ENCODE measurements at regions not wholly inside any gene's neighbourhood (a gene's known extent, or its start where the extent isn't known, plus 50 kb on each side); places are given as distances from the start of the nearest gene placed in this dataset.

DNA sequence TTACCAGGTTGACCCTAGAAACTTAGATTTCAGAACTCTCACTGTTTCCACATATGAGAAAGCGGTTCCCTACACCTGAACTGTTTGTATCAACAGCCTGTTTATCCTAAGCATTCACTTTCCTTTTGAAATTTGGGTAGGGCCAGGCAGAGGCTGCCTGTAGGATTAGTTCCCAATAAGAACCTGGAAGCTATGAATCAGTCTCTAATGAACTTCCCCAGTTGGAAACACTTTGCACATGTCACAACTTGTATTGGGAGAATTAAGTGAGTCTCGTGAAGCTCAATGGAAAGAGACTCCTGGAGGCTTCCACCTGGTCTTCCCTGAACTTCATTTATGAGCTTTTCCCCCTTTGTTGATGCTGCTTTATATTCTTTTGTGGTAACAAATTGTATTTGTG, 486.6 kb upstream of the HS6ST1 start:
- intact Hi-C loops (cut with micrococcal nuclease; ENCODE audit: unreplicated experiment), result no loop called here
- TF ChIP-seq, protein P1, sequence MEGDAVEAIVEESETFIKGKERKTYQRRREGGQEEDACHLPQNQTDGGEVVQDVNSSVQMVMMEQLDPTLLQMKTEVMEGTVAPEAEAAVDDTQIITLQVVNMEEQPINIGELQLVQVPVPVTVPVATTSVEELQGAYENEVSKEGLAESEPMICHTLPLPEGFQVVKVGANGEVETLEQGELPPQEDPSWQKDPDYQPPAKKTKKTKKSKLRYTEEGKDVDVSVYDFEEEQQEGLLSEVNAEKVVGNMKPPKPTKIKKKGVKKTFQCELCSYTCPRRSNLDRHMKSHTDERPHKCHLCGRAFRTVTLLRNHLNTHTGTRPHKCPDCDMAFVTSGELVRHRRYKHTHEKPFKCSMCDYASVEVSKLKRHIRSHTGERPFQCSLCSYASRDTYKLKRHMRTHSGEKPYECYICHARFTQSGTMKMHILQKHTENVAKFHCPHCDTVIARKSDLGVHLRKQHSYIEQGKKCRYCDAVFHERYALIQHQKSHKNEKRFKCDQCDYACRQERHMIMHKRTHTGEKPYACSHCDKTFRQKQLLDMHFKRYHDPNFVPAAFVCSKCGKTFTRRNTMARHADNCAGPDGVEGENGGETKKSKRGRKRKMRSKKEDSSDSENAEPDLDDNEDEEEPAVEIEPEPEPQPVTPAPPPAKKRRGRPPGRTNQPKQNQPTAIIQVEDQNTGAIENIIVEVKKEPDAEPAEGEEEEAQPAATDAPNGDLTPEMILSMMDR (conservative IDR thresholded peaks at IDR 0.05; ENCODE audit: low read depth, low read length), result no peak
- no peak for TF ChIP-seq EZH2 (IDR thresholded peaks at IDR 0.05; ENCODE audit: borderline replicate concordance, low read depth, low read length, poor library complexity, severe bottlenecking)
- no peaks in the 10 kb centered on the region for H3K36me3 ChIP-seq (ENCODE audit: insufficient read depth, low read length, poor library complexity, severe bottlenecking)
- H3K4me3 ChIP-seq (ENCODE audit: low read depth, low read length, poor library complexity, severe bottlenecking), result no peak overlapping the region
- H3K27ac ChIP-seq (ENCODE audit: low read depth, low read length, poor library complexity, severe bottlenecking), result no peak overlapping the region
- CTCF ChIA-PET, result no interaction called here
- POLR2A ChIA-PET (ENCODE audit: low non-redundant PET), result no interaction called here
- BruUV-seq (replicated peaks), result no TSS peak
- H3K27me3 ChIP-seq (replicated peaks; ENCODE audit: insufficient read depth, low read depth, low read length, poor library complexity), result no peaks in the 10 kb centered on the region
- H3K4me1 ChIP-seq (ENCODE audit: insufficient read depth, low read length, poor library complexity, severe bottlenecking), result no peaks in the 10 kb centered on the region
- H3K9me3 ChIP-seq (ENCODE audit: low read depth, low read length, poor library complexity, severe bottlenecking), result no peaks in the 10 kb centered on the region
- DNase-seq (ENCODE audit: low spot score), result no peak

GRCh38 chr2:128805918-128806317, 487.2 kb upstream of the HS6ST1 start:
- Histone ChIP-seq H3K4me3 (ENCODE audit: low read depth, low read length, poor library complexity, severe bottlenecking) (no peak overlapping the region), H3K27me3 (replicated peaks; ENCODE audit: insufficient read depth, low read depth, low read length, poor library complexity) (no peaks in the 10 kb centered on the region), H3K36me3 (ENCODE audit: insufficient read depth, low read length, poor library complexity, severe bottlenecking) (no peaks in the 10 kb centered on the region), H3K27ac (ENCODE audit: low read depth, low read length, poor library complexity, severe bottlenecking) (no peak overlapping the region), H3K9me3 (ENCODE audit: low read depth, low read length, poor library complexity, severe bottlenecking) (no peaks in the 10 kb centered on the region), H3K4me1 (ENCODE audit: insufficient read depth, low read length, poor library complexity, severe bottlenecking) (no peaks in the 10 kb centered on the region)
- DNase-seq (ENCODE audit: low spot score), result no peak
- TF ChIP-seq EZH2 (IDR thresholded peaks at IDR 0.05; ENCODE audit: borderline replicate concordance, low read depth, low read length, poor library complexity, severe bottlenecking), result no peak
- no TSS peak for BruUV-seq (replicated peaks)
- intact Hi-C loops (cut with micrococcal nuclease; ENCODE audit: unreplicated experiment), result no loop called here
- CTCF ChIA-PET, result no interaction called here
- POLR2A ChIA-PET (ENCODE audit: low non-redundant PET), result no interaction called here

GRCh38 chr2:128807317-128807716, 488.6 kb upstream of the HS6ST1 start:
- BruUV-seq (replicated peaks), result no TSS peak
- no peak overlapping the region for H3K4me3 ChIP-seq (ENCODE audit: low read depth, low read length, poor library complexity, severe bottlenecking)
- H3K9me3 ChIP-seq (ENCODE audit: low read depth, low read length, poor library complexity, severe bottlenecking), result no peaks in the 10 kb centered on the region
- DNase-seq (ENCODE audit: low spot score), result no peak
- H3K36me3 ChIP-seq (ENCODE audit: insufficient read depth, low read length, poor library complexity, severe bottlenecking), result no peaks in the 10 kb centered on the region
- intact Hi-C loops (cut with micrococcal nuclease; ENCODE audit: unreplicated experiment), result no loop called here
- no peaks in the 10 kb centered on the region for H3K4me1 ChIP-seq (ENCODE audit: insufficient read depth, low read length, poor library complexity, severe bottlenecking)
- POLR2A ChIA-PET (ENCODE audit: low non-redundant PET), result no interaction called here
- H3K27ac ChIP-seq (ENCODE audit: low read depth, low read length, poor library complexity, severe bottlenecking), result no peak overlapping the region
- TF ChIP-seq, protein P1 (conservative IDR thresholded peaks at IDR 0.05; ENCODE audit: low read depth, low read length), result no peak
- TF ChIP-seq EZH2 (IDR thresholded peaks at IDR 0.05; ENCODE audit: borderline replicate concordance, low read depth, low read length, poor library complexity, severe bottlenecking), result no peak
- CTCF ChIA-PET, result no interaction called here
- no peaks in the 10 kb centered on the region for H3K27me3 ChIP-seq (replicated peaks; ENCODE audit: insufficient read depth, low read depth, low read length, poor library complexity)

DNA sequence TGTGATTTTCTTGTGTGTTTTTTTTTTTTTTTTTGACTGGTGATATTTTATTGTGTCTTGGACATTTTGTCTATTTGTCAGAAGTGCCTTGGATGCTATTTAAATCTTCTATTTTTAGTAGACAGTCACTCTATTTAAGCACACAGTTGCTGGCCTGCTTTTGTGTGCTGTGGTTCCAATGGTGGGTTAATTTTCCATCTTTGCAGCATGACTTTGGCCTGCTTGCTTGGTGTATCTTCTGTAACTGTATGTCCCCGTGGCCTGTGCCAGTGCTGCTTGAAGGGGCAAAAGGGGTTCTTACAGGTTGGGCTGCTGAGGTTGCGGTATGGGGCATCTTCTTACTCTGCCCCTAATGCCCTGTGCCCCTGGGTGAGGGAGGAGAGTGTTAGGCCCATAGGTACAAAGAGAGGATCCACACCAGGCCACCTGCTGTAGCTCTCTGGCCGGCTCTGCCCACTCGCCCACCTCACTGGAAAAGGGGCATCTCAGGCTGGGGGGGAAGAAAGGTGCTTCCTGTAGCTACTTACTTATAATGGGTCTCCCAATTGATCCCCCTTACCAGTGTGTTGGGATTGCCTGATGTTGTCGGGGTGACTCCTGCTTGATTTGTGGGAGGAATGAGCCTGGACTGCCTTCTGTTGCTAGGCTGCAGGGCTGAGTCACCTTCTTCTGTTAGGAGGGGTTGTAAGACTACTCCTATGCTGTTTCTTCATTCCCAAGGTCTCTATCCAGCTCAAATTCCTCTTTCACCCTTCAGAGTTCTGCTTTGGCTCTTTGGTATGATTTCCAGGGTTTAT, 490.0 kb upstream of the HS6ST1 start:
- CTCF ChIA-PET, result no interaction called here
- DNase-seq (ENCODE audit: low spot score), result no peak
- POLR2A ChIA-PET (ENCODE audit: low non-redundant PET), result no interaction called here
- TF ChIP-seq, protein P1 (conservative IDR thresholded peaks at IDR 0.05; ENCODE audit: low read depth, low read length), result no peak
- TF ChIP-seq EZH2 (IDR thresholded peaks at IDR 0.05; ENCODE audit: borderline replicate concordance, low read depth, low read length, poor library complexity, severe bottlenecking), result no peak
- intact Hi-C loops (cut with micrococcal nuclease; ENCODE audit: unreplicated experiment), result no loop called here
- no peaks in the 10 kb centered on the region for H3K36me3 ChIP-seq (ENCODE audit: insufficient read depth, low read length, poor library complexity, severe bottlenecking)
- no peaks in the 10 kb centered on the region for H3K9me3 ChIP-seq (ENCODE audit: low read depth, low read length, poor library complexity, severe bottlenecking)
- no peak overlapping the region for H3K4me3 ChIP-seq (ENCODE audit: low read depth, low read length, poor library complexity, severe bottlenecking)
- no TSS peak for BruUV-seq (replicated peaks)
- H3K4me1 ChIP-seq (ENCODE audit: insufficient read depth, low read length, poor library complexity, severe bottlenecking), result no peaks in the 10 kb centered on the region
- no peak overlapping the region for H3K27ac ChIP-seq (ENCODE audit: low read depth, low read length, poor library complexity, severe bottlenecking)
- H3K27me3 ChIP-seq (replicated peaks; ENCODE audit: insufficient read depth, low read depth, low read length, poor library complexity), result no peaks in the 10 kb centered on the region

All from A673 (cell line).